K562 (cell line): ENCODE measurements at regions not wholly inside any gene's neighbourhood (a gene's known extent, or its start where the extent isn't known, plus 50 kb on each side); places are given as distances from the start of the nearest gene placed in this dataset.
A peak's percentile ranks its signal among the peaks of the same experiment; 100 is the strongest.

ENCODE experiments used
- ATAC-seq: fragments of 200-7000 bp; cut with Tn5 transposase; 3 replicates; pipeline ENCODE4 v1.9.1; 2020; ENCODE audit warnings: moderate library complexity
- BruUV-seq: library from RNA; stranded (reverse); fragments of 400-500 nt; replicated peaks from 2 replicates; lab custom pipeline; 2021; lab: Mats Ljungman, UMichigan
- CTCF ChIA-PET: fragments of 300-600 bp; formaldehyde crosslinking; extraction: SDS; loops from one replicate; lab custom pipeline; 2021; ENCODE audit warnings: low intra/inter-chr PET ratio; lab: Yijun Ruan, JAX
- POLR2A ChIA-PET: fragments of 300-600, 350-650 bp; sonication (Branson Sonifier 250); formaldehyde crosslinking; extraction: SDS; loops from one replicate; lab custom pipeline; 2021; ENCODE audit warnings: antibody characterized with exemption, inconsistent platforms; lab: Yijun Ruan, JAX
- DNase-seq, 4 experiments: peaks; one replicate each; pipeline versions ENCODE4 v3.0.0 to v3.0.0-alpha.2; 2011 to 2018; ENCODE audit warnings: low spot score in 3 of 4, mixed read lengths in 3 of 4; ENCODE audit errors: extremely low read depth in 1 of 4
- FAIRE-seq: peaks from 2 replicates; lab custom pipeline; 2011; peaks lifted over from hg19 to GRCh38; lab: Jason Lieb, UNC
- H2AFZ ChIP-seq: 2 replicates; pipeline ENCODE4 v1.6.0; 2011; ENCODE audit warnings: low read depth, low read length, control low read depth, inconsistent platforms
- H3K27ac ChIP-seq: fragments of 200-600 bp; 3 replicates; pipeline ENCODE4 v1.8.0; 2011; ENCODE audit warnings: low read depth, mild to moderate bottlenecking, control low read depth, inconsistent platforms, low read length, moderate library complexity, mixed read lengths; ENCODE audit errors: extremely low read depth
- H3K27me3 ChIP-seq, 2 experiments: fragments of 300-600 bp in 1 of 2; 2 replicates in 1 of 2; 3 replicates in 1 of 2; pipeline versions ENCODE4 v1.6.0 to v1.8.0; 2011; ENCODE audit warnings: inconsistent platforms in 2 of 2, low read length in 2 of 2, mild to moderate bottlenecking in 1 of 2, mixed read lengths in 1 of 2, moderate library complexity in 1 of 2; ENCODE audit not compliant: control insufficient read depth in 2 of 2, insufficient read depth in 2 of 2
- H3K36me3 ChIP-seq: fragments of 300-600 bp; 3 replicates; pipeline ENCODE4 v1.8.0; 2011; ENCODE audit warnings: mild to moderate bottlenecking, low read length, inconsistent platforms; ENCODE audit not compliant: control insufficient read depth, insufficient read depth
- H3K4me1 ChIP-seq, 2 experiments: fragments of 200-600 bp in 1 of 2; replicated peaks in 1 of 2; 2 replicates in 1 of 2; 3 replicates in 1 of 2; pipeline versions ENCODE4 v1.5.1 to v1.8.0; 2011; ENCODE audit warnings: inconsistent platforms in 2 of 2, low read length in 2 of 2, mild to moderate bottlenecking in 1 of 2, mixed read lengths in 1 of 2, moderate library complexity in 1 of 2; ENCODE audit not compliant: control insufficient read depth in 2 of 2, insufficient read depth in 2 of 2
- H3K4me2 ChIP-seq: 2 replicates; pipeline ENCODE4 v1.6.1; 2011; ENCODE audit warnings: low read length, control low read depth, inconsistent platforms, mixed read lengths; ENCODE audit not compliant: insufficient read depth
- H3K4me3 ChIP-seq: fragments of 200-600 bp; sonication (generic), shearing (Covaris generic); 2 replicates; pipeline ENCODE4 v1.5.1; 2016; ENCODE audit warnings: control low read depth, inconsistent platforms
- H3K79me2 ChIP-seq: fragments of 200-600 bp; 3 replicates; pipeline ENCODE4 v1.8.0; 2011; ENCODE audit warnings: low read length, inconsistent platforms; ENCODE audit not compliant: control insufficient read depth, insufficient read depth
- H3K9ac ChIP-seq, 2 experiments: 2 replicates each; pipeline versions ENCODE4 v1.6.0 to v1.6.1; 2011; ENCODE audit warnings: low read depth in 2 of 2, low read length in 2 of 2, control low read depth in 1 of 2, inconsistent platforms in 1 of 2, mild to moderate bottlenecking in 1 of 2, mixed read lengths in 1 of 2; ENCODE audit not compliant: insufficient read depth in 1 of 2
- H3K9me1 ChIP-seq: one replicate; pipeline ENCODE4 v1.6.0; 2011; ENCODE audit warnings: inconsistent platforms, mild to moderate bottlenecking, low read length, moderate library complexity; ENCODE audit not compliant: control insufficient read depth, insufficient read depth
- H3K9me3 ChIP-seq: replicated peaks from 2 replicates; pipeline ENCODE4 v1.5.1; 2011; ENCODE audit warnings: low read depth, low read length, inconsistent platforms; ENCODE audit not compliant: control insufficient read depth, insufficient read depth
- H4K20me1 ChIP-seq: replicated peaks from 2 replicates; pipeline ENCODE4 v1.6.1; 2011; ENCODE audit warnings: low read length, inconsistent platforms, mixed read lengths; ENCODE audit not compliant: control insufficient read depth, insufficient read depth
- HNRNPL ChIP-seq: fragments of 200-400 bp; formaldehyde crosslinking; IDR thresholded peaks from 2 replicates; pipeline ENCODE4 v1.6.1; 2017; ENCODE audit warnings: low read depth, mild to moderate bottlenecking, low read length
- JUN ChIP-seq, 2 experiments: sonication (generic) in 1 of 2; formaldehyde crosslinking in 1 of 2; IDR thresholded peaks; 2 replicates each; pipeline versions ENCODE4 v1.6.1 to v1.8.0; 2012 to 2022; ENCODE audit warnings: borderline replicate concordance in 2 of 2, mild to moderate bottlenecking in 2 of 2, improper control_type of control experiment in 1 of 2, low read depth in 1 of 2, low read length in 1 of 2, missing genetic modification reagents in 1 of 2
- L3MBTL2 ChIP-seq: fragments of 450-650 bp; IDR thresholded peaks from 2 replicates; pipeline ENCODE4 v1.6.1; 2016; ENCODE audit warnings: mild to moderate bottlenecking, moderate library complexity
- NRF1 ChIP-seq, 2 experiments: fragments of 450-650 bp; IDR thresholded peaks in 1 of 2; conservative IDR thresholded peaks in 1 of 2; 2 replicates each; pipeline ENCODE4 v1.6.1; 2014; ENCODE audit warnings: mild to moderate bottlenecking in 2 of 2
- POLR2AphosphoS5 ChIP-seq: IDR thresholded peaks from 2 replicates; pipeline ENCODE4 v1.6.1; 2011; ENCODE audit warnings: mild to moderate bottlenecking, low read depth, low read length, moderate library complexity; ENCODE audit not compliant: control insufficient read depth, insufficient read depth
- ZNF217 ChIP-seq: sonication (generic); formaldehyde crosslinking; IDR thresholded peaks from 2 replicates; pipeline ENCODE4 v1.8.0; 2022; ENCODE audit warnings: mild to moderate bottlenecking, missing genetic modification reagents
- ZNF699 ChIP-seq: fragments of 250-450 bp; sonication (Bioruptor Pico); IDR thresholded peaks from 2 replicates; pipeline ENCODE4 v1.8.0; 2021; ENCODE audit warnings: mild to moderate bottlenecking, moderate library complexity; ENCODE audit not compliant: insufficient replicate concordance
- whole genome bisulfite sequencing: fragments of 100-300 bp; shearing (Covaris generic); methylation state at CpG from one replicate; pipeline ENCODE4 v1.1.6; 2016; ENCODE audit warnings: low coverage, mixed read lengths; ENCODE audit not compliant: insufficient coverage; ENCODE audit errors: missing lambda C conversion rate; 5-methylcytosine and 5-hydroxymethylcytosine counted together
- in situ Hi-C: fragments of 300-500 bp; cut with MboI; formaldehyde crosslinking; loops from 4 replicates; pipeline ENCODE4 v1.15.0; 2018; ENCODE audit warnings: inconsistent platforms, mixed read lengths
- intact Hi-C: fragments of 100-400 bp; cut with micrococcal nuclease; formaldehyde crosslinking; loops from 2 replicates; pipeline ENCODE4 v1.14.2; 2022
- TF ChIP-seq, protein P1 (sequence below), 2 experiments: fragments of 450-650 bp; IDR thresholded peaks; 2 replicates each; pipeline ENCODE4 v1.6.1; 2018; ENCODE audit warnings: mild to moderate bottlenecking in 2 of 2, low read depth in 1 of 2; ENCODE audit not compliant: partially characterized antibody in 2 of 2

DNA sequence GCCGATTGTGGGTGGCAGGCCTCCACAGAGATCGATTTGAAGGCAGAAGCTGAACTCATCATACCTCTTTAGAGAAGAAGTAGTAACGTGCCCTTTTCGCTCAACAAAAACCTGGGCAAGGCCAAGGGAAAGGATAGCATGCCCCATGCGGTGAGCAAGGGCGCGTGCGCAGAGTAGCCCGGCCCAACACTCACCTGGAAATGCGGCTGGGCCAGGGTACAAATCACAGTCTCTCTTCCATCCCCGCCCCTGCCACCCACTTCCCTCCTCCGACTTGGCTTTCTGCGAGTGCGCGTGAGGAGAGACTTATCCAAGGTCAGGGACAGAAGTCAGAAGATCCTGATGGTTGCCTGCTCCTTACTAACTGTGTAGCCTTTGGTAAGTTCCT lies 160.7 kb upstream of the C1orf21 start:
- POLR2A ChIA-PET: interaction anchor here (0.6 kb wide), 1 partner anchor 104 kb away, joined by 3 read pairs; no protein-coding TSS in a partner anchor

DNA sequence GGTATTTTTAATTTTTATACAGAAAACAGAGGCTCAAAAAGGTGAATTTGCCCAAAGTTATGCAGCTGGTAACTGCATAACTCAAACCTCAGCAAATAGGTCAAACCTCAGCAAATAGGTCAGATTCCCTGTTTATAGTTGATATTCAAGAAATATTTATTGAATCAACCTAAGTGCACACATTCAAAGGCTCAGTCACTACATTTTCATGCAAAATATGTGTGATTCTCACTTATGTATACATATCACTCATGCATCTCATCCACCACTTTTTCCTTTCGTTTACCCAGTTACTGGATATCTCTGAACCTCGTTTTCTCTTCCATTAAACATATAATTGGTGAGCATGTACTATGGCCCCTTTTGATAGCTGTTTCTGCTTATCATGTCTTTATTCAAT lies 158.3 kb upstream of the C1orf21 start:
- H4K20me1 ChIP-seq: no peaks in the 10 kb centered on the region
- DNase-seq (no peak), ATAC-seq (no peak), FAIRE-seq (no peak)
- H3K27ac ChIP-seq: no peak overlapping the region
- no peaks in the 10 kb centered on the region for H3K79me2 ChIP-seq
- intact Hi-C loops: no loop called here
- H3K27me3 ChIP-seq: peaks cover 15 to 26% of the 10 kb centered on the region in 2 experiments
- whole genome bisulfite sequencing: 0% methylated on average over 2 of the region's 2 CpGs
- in situ Hi-C loops: loop anchor here (10.0 kb wide), 1 partner anchor 334 kb away; no protein-coding TSS in a partner anchor
- H3K9me1 ChIP-seq: no peaks in the 10 kb centered on the region
- H3K9me3 ChIP-seq: no peaks in the 10 kb centered on the region
- H2AFZ ChIP-seq: no peak overlapping the region
- H3K36me3 ChIP-seq: no peaks in the 10 kb centered on the region
- TF ChIP-seq HNRNPL: no peak
- no peak for TF ChIP-seq L3MBTL2
- TF ChIP-seq, protein P1, sequence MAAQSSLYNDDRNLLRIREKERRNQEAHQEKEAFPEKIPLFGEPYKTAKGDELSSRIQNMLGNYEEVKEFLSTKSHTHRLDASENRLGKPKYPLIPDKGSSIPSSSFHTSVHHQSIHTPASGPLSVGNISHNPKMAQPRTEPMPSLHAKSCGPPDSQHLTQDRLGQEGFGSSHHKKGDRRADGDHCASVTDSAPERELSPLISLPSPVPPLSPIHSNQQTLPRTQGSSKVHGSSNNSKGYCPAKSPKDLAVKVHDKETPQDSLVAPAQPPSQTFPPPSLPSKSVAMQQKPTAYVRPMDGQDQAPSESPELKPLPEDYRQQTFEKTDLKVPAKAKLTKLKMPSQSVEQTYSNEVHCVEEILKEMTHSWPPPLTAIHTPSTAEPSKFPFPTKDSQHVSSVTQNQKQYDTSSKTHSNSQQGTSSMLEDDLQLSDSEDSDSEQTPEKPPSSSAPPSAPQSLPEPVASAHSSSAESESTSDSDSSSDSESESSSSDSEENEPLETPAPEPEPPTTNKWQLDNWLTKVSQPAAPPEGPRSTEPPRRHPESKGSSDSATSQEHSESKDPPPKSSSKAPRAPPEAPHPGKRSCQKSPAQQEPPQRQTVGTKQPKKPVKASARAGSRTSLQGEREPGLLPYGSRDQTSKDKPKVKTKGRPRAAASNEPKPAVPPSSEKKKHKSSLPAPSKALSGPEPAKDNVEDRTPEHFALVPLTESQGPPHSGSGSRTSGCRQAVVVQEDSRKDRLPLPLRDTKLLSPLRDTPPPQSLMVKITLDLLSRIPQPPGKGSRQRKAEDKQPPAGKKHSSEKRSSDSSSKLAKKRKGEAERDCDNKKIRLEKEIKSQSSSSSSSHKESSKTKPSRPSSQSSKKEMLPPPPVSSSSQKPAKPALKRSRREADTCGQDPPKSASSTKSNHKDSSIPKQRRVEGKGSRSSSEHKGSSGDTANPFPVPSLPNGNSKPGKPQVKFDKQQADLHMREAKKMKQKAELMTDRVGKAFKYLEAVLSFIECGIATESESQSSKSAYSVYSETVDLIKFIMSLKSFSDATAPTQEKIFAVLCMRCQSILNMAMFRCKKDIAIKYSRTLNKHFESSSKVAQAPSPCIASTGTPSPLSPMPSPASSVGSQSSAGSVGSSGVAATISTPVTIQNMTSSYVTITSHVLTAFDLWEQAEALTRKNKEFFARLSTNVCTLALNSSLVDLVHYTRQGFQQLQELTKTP (IDR thresholded peaks at IDR 0.05; ENCODE audit: low read depth in 1 of 2, partially characterized antibody in 2 of 2): no peak
- H3K4me1 ChIP-seq: no peaks in the 10 kb centered on the region
- no TSS peak for BruUV-seq
- H3K4me3 ChIP-seq: no peak overlapping the region
- no peak overlapping the region for H3K4me2 ChIP-seq
- CTCF ChIA-PET: interaction anchor here (0.6 kb wide), 1 partner anchor 48 kb away, joined by 3 read pairs; no protein-coding TSS in a partner anchor
- no peak overlapping the region for H3K9ac ChIP-seq
- POLR2A ChIA-PET: no interaction called here

More for the DNA sequence above, 160.7 kb upstream of the C1orf21 start:
- intact Hi-C loops (no loop called here), in situ Hi-C loops (loop anchor here (10.0 kb wide), 1 partner anchor 331 kb away; no protein-coding TSS in a partner anchor)
- H3K27ac ChIP-seq: no peak overlapping the region
- no peaks in the 10 kb centered on the region for H3K9me3 ChIP-seq
- WGBS: 7% methylated on average over 15 of the region's 15 CpGs
- H3K4me1 ChIP-seq: no peaks in the 10 kb centered on the region
- no peak for ATAC-seq
- no TSS peak for BruUV-seq
- H2AFZ ChIP-seq: no peak overlapping the region
- H3K9me1 ChIP-seq: no peaks in the 10 kb centered on the region
- H3K9ac ChIP-seq: no peak overlapping the region
- no peak for DNase-seq
- no peak overlapping the region for H3K4me2 ChIP-seq
- TF ChIP-seq NRF1 (conservative IDR thresholded peaks at IDR 0.05 in 1 of 2, IDR thresholded peaks at IDR 0.05 in 1 of 2) (peak; percentile 52 to 63), ZNF699 (CRISPR knock-in tag) (no peak), JUN (IDR thresholded peaks at IDR 0.05; ENCODE audit: borderline replicate concordance, low read depth, low read length) (no peak), JUN (CRISPR knock-in tag; IDR thresholded peaks at IDR 0.05; ENCODE audit: borderline replicate concordance) (no peak), POLR2AphosphoS5 (no peak), ZNF217 (CRISPR knock-in tag) (no peak)
- TF ChIP-seq, all 486 proteins: peak for 1
- CTCF ChIA-PET: no interaction called here
- Histone ChIP-seq H3K27me3 (peaks cover 15 to 29% of the 10 kb centered on the region in 2 experiments), H3K36me3 (no peaks in the 10 kb centered on the region), H3K4me3 (no peak overlapping the region), H4K20me1 (no peaks in the 10 kb centered on the region), H3K79me2 (no peaks in the 10 kb centered on the region)
- FAIRE-seq: no peak
